ENCODE measurements at regions not wholly inside any gene's neighbourhood (a gene's known extent, or its start where the extent isn't known, plus 50 kb on each side); places are given as distances from the start of the nearest gene placed in this dataset.

- TF ChIP-seq POLR2AphosphoS5 (IDR thresholded peaks at IDR 0.05; ENCODE audit: borderline replicate concordance, low read depth, low read length) (no peak), EZH2 (IDR thresholded peaks at IDR 0.05) (no peak), FOXP2 (optimal IDR thresholded peaks at IDR 0.05; ENCODE audit: control extremely low read depth, extremely low read length, insufficient read depth) (no peak)
These were observed 107.3 kb upstream of the PDC start for GRCh38 chr1:186568221-186568620.
